ENCODE measurements at regions not wholly inside any gene's neighbourhood (a gene's known extent, or its start where the extent isn't known, plus 50 kb on each side); places are given as distances from the start of the nearest gene placed in this dataset.

GRCh38 chr13:37925878-37926473, 56.4 kb upstream of the TRPC4 start:
- DNase-seq, result no peak

- no peak for DNase-seq
Measured at GRCh38 chr13:37923236-37923635, 53.7 kb upstream of the TRPC4 start.

GRCh38 chr13:37919329-37919880, 49.8 kb upstream of the TRPC4 start:
- no peak for DNase-seq

Data from NCI-H1694 treated with DMSO at 0.1 percent for 48 hours (cell line).